Peyer's patch (tissue), 4 donors: ENCODE measurements at regions not wholly inside any gene's neighbourhood (a gene's known extent, or its start where the extent isn't known, plus 50 kb on each side); places are given as distances from the start of the nearest gene placed in this dataset.

ENCODE experiments used
- DNase-seq, 3 donors: peaks; one replicate each; pipeline ENCODE4 v3.0.0-alpha.2; 2017 to 2019
- H3K27ac ChIP-seq, 4 donors: fragments of 200-600 bp; sonication (generic); one replicate each; pipeline ENCODE4 v1.5.1; 2016 to 2019
- H3K27me3 ChIP-seq, 2 donors: fragments of 200-600 bp; sonication (generic); one replicate each; pipeline ENCODE4 v1.5.1; 2019
- H3K36me3 ChIP-seq, 3 donors: fragments of 200-600 bp; sonication (generic); one replicate each; pipeline ENCODE4 v1.5.1; 2016 to 2019
- H3K4me1 ChIP-seq, 4 donors: fragments of 200-600 bp; sonication (generic); one replicate each; pipeline ENCODE4 v1.5.1; 2016 to 2019
- H3K4me3 ChIP-seq, 4 donors: fragments of 200-600 bp; sonication (generic); 1 replicate in 3 of 4; 2 replicates in 1 of 4; pipeline ENCODE4 v1.5.1; 2016 to 2019; ENCODE audit warnings: mild to moderate bottlenecking in 1 of 4
- H3K9me3 ChIP-seq, 4 donors: fragments of 200-600 bp; sonication (generic); one replicate each; pipeline ENCODE4 v1.5.1; 2016 to 2019; ENCODE audit warnings: mild to moderate bottlenecking in 1 of 4
- POLR2A ChIP-seq, 2 donors: fragments of 450-650 bp; IDR thresholded peaks; one replicate each; pipeline ENCODE4 v1.5.1; 2017; ENCODE audit warnings: antibody characterized with exemption in 2 of 2, mild to moderate bottlenecking in 2 of 2, moderate library complexity in 2 of 2
- TF ChIP-seq, protein P1 (sequence below), 6 experiments: fragments of 450-650 bp in 4 of 6; fragments of 200-600 bp in 2 of 6; sonication (generic) in 1 of 6; IDR thresholded peaks; one replicate each; pipeline ENCODE4 v1.5.1; 2017 to 2019; ENCODE audit warnings: antibody characterized with exemption in 6 of 6, mild to moderate bottlenecking in 3 of 6, moderate library complexity in 1 of 6

DNA sequence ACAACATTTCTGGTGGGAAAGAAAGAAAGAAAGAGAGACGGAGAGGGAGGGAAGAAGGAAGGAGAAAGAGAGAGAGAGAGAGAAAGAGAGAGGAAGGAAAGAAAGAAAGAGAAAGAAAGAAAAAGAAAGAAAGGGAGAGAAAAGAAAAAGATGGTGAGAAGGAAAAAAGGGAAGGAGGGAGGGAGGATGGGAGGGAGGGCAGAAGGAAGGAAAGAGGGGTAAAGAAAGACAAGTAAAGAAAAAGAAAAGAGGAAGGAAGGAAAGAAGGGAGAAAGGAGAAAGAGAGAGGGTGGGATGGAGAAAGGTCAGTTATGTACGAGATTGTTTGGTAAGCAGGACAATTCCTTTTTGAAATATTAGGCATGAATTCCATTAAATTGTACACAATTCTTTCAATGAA, 145.3 kb downstream of the SPRY2 start:
- DNase-seq = no peak
- TF ChIP-seq, protein P1, sequence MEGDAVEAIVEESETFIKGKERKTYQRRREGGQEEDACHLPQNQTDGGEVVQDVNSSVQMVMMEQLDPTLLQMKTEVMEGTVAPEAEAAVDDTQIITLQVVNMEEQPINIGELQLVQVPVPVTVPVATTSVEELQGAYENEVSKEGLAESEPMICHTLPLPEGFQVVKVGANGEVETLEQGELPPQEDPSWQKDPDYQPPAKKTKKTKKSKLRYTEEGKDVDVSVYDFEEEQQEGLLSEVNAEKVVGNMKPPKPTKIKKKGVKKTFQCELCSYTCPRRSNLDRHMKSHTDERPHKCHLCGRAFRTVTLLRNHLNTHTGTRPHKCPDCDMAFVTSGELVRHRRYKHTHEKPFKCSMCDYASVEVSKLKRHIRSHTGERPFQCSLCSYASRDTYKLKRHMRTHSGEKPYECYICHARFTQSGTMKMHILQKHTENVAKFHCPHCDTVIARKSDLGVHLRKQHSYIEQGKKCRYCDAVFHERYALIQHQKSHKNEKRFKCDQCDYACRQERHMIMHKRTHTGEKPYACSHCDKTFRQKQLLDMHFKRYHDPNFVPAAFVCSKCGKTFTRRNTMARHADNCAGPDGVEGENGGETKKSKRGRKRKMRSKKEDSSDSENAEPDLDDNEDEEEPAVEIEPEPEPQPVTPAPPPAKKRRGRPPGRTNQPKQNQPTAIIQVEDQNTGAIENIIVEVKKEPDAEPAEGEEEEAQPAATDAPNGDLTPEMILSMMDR (IDR thresholded peaks at IDR 0.05) = no peak
- TF ChIP-seq POLR2A (IDR thresholded peaks at IDR 0.05) = no peak
- H3K9me3 ChIP-seq = no peaks in the 10 kb centered on the region
- H3K36me3 ChIP-seq = no peaks in the 10 kb centered on the region
- H3K27me3 ChIP-seq = no peaks in the 10 kb centered on the region
- no peaks in the 10 kb centered on the region for H3K4me1 ChIP-seq
- H3K4me3 ChIP-seq = no peak overlapping the region
- no peak overlapping the region for H3K27ac ChIP-seq

DNA sequence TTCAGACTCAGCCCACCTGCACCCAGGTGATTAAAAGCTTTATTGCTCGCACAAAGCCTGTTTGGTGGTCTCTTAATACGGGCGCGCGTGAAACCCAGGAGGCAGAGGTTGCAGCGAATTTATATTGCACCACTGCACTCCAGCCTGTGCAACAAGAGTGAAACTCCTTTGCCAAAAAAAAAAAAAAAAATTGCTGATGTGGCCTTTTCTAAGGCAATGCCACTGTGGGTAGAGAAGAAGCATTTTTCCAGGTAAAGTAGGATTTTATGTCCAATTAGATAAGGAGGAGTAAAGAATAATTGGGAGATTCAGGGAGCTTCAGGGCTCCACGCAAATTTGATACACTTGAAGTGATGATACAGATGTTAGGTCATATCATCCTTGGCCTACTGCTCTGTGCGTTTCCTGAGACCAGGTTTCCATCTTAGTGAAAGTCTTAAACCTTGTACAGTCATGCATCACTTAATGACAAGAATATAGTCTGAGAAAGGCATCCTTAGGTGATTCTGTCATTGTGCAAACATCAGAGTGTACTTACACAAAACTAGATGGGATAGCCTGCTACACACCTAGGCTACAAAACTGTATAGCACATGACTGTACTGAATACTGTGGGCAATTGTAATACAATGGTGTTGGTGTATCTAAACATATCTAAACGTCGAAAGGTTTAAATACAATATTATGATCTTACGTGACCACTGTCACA, 150.9 kb downstream of the SPRY2 start:
- H3K9me3 ChIP-seq = no peaks in the 10 kb centered on the region
- H3K4me1 ChIP-seq = no peaks in the 10 kb centered on the region
- no peak for DNase-seq
- no peak overlapping the region for H3K4me3 ChIP-seq
- TF ChIP-seq POLR2A (IDR thresholded peaks at IDR 0.05) = no peak
- TF ChIP-seq, protein P1 (IDR thresholded peaks at IDR 0.05) = no peak
- no peaks in the 10 kb centered on the region for H3K36me3 ChIP-seq
- no peak overlapping the region for H3K27ac ChIP-seq
- H3K27me3 ChIP-seq = no peaks in the 10 kb centered on the region

DNA sequence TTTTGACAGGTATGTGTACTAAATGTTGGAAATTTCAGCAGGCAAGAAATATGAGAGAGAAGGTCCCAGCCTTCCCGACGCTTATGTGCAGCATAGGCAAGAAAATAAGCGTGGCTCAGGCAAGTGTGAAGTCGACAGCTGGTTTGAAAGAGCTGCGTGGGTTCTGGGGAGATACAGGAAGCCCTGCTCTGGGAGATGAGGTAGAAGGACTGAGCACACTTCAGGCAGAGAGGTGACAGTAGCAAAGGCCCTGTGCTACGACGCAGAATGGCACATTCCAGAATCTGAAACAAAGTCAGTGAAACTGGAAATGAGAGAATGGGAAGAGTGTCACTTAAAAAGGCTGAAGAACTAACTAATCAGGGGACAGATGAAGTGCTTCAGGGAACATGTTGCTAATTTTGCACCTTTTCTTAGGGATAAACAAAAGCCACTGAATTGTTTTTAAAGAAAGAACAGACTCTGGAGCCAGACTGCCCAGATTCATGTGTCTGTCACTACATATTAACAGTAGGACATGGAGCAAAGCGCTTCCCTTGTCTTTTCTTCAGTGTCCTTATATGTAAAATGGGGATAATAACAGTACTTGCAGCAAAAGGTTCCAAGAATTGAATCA, 160.1 kb downstream of the SPRY2 start:
- H3K4me3 ChIP-seq = no peak overlapping the region
- H3K27ac ChIP-seq = no peak overlapping the region
- no peaks in the 10 kb centered on the region for H3K27me3 ChIP-seq
- TF ChIP-seq, protein P1 (IDR thresholded peaks at IDR 0.05) = no peak
- TF ChIP-seq POLR2A (IDR thresholded peaks at IDR 0.05) = no peak
- no peaks in the 10 kb centered on the region for H3K4me1 ChIP-seq
- no peaks in the 10 kb centered on the region for H3K36me3 ChIP-seq
- H3K9me3 ChIP-seq = no peaks in the 10 kb centered on the region
- no peak for DNase-seq

DNA sequence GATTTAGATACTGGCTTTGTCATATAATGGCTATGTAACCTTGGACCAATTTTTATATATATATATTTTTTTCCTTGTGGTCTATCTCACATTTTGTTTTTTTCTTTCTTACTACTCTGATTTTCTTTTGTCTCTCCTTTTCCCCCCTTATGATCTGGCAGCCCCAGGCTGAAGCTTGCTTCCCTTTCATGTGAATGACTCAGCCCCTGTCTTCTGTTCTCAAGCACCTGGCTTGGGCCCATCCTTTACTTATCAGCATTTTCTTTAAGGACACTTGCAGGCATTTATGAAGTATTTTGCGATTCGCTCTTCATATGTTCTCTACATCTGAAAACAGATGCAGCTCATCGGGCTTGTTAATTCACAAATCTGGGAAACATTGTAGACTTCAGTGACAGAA, 163.6 kb downstream of the SPRY2 start:
- Histone ChIP-seq H3K27me3 (no peaks in the 10 kb centered on the region), H3K9me3 (no peaks in the 10 kb centered on the region), H3K4me3 (no peak overlapping the region), H3K4me1 (no peaks in the 10 kb centered on the region), H3K36me3 (no peaks in the 10 kb centered on the region), H3K27ac (no peak overlapping the region)
- no peak for DNase-seq
- TF ChIP-seq, protein P1 (IDR thresholded peaks at IDR 0.05) = no peak
- no peak for TF ChIP-seq POLR2A (IDR thresholded peaks at IDR 0.05)

DNA sequence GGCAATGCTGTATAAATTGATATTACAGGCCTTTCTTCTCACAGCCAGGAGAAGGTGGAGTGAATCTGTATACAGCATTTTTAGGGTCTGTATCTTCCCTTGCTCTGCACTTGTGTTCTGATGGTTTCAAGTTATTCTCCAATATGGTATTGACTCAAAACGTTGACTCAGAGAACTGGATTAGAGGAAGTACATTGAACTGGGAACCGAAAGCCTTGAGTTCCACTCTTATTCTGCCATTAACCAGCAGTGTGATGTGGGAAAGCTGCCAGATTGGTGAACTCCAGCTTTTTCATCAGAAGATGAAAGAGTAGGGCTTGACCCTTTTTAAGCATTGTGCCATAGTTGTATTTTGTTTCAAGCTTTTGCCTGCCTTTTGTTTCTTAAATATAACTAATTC, 167.7 kb downstream of the SPRY2 start:
- H3K27ac ChIP-seq = no peak overlapping the region
- no peaks in the 10 kb centered on the region for H3K4me1 ChIP-seq
- DNase-seq = no peak
- no peaks in the 10 kb centered on the region for H3K9me3 ChIP-seq
- no peak overlapping the region for H3K4me3 ChIP-seq
- TF ChIP-seq POLR2A (IDR thresholded peaks at IDR 0.05) = no peak
- no peaks in the 10 kb centered on the region for H3K36me3 ChIP-seq
- no peaks in the 10 kb centered on the region for H3K27me3 ChIP-seq

DNA sequence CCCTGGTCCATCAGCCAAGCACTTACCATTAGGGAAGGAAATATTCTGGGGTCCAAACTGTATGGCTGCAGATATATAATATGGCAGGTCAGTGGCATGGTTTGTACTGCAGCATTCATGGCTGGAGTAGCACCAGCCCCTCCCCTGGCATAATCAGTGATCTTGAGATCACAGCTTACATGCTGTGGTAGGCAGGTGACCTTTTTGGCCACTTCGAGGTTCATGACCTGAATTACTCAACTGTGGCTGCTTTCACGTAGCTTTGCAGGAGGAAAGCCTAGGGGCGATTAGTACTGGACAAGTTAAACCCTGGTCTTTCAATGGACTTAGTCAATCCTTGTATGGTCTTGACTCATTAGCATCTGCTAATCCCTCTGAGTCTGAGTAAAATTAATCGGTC, 169.8 kb downstream of the SPRY2 start:
- Histone ChIP-seq H3K27ac (no peak overlapping the region), H3K4me1 (no peaks in the 10 kb centered on the region), H3K27me3 (no peaks in the 10 kb centered on the region), H3K4me3 (no peak overlapping the region), H3K9me3 (no peaks in the 10 kb centered on the region), H3K36me3 (no peaks in the 10 kb centered on the region)
- DNase-seq = no peak
- no peak for TF ChIP-seq POLR2A (IDR thresholded peaks at IDR 0.05)
- TF ChIP-seq, protein P1 (IDR thresholded peaks at IDR 0.05) = no peak
